Thyroid gland (tissue), 4 donors: ENCODE measurements at regions not wholly inside any gene's neighbourhood (a gene's known extent, or its start where the extent isn't known, plus 50 kb on each side); places are given as distances from the start of the nearest gene placed in this dataset.

Experiments used
- POLR2A ChIP-seq, 2 donors: fragments of 450-650 bp; IDR thresholded peaks; one replicate each; pipeline ENCODE4 v1.6.1; 2017; ENCODE audit warnings: antibody characterized with exemption in 2 of 2, mild to moderate bottlenecking in 2 of 2, moderate library complexity in 1 of 2
- TF ChIP-seq, protein P1 (sequence below), 6 experiments: fragments of 200-600 bp in 3 of 6; fragments of 450-650 bp in 3 of 6; sonication (generic) in 3 of 6; IDR thresholded peaks; one replicate each; pipeline ENCODE4 v1.5.1; 2016 to 2019; ENCODE audit warnings: antibody characterized with exemption in 6 of 6, mild to moderate bottlenecking in 2 of 6, inconsistent platforms in 1 of 6, moderate library complexity in 1 of 6

DNA sequence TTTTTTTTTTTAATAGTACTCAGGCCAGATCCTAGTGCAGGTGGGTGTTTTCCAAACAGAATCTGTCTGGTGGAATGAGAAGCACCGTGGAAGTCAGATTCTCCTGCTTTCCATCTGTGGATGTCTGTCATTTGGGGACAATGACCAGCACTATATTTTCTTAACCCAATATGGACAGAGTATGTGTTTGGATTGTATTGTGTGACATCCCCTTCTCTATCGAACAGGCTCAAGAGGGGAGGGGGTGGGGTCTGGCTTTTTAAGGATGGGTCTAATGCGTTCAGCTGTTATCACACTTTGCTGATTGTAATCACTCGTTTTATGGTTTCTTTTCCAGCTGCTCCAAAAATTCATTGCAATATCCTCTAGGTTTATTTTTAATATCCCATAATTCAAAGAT, 197.5 kb upstream of the CEP162 start:
- TF ChIP-seq, protein P1, sequence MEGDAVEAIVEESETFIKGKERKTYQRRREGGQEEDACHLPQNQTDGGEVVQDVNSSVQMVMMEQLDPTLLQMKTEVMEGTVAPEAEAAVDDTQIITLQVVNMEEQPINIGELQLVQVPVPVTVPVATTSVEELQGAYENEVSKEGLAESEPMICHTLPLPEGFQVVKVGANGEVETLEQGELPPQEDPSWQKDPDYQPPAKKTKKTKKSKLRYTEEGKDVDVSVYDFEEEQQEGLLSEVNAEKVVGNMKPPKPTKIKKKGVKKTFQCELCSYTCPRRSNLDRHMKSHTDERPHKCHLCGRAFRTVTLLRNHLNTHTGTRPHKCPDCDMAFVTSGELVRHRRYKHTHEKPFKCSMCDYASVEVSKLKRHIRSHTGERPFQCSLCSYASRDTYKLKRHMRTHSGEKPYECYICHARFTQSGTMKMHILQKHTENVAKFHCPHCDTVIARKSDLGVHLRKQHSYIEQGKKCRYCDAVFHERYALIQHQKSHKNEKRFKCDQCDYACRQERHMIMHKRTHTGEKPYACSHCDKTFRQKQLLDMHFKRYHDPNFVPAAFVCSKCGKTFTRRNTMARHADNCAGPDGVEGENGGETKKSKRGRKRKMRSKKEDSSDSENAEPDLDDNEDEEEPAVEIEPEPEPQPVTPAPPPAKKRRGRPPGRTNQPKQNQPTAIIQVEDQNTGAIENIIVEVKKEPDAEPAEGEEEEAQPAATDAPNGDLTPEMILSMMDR (IDR thresholded peaks at IDR 0.05), result no peak
- TF ChIP-seq POLR2A (IDR thresholded peaks at IDR 0.05), result no peak
